ENCODE measurements at regions not wholly inside any gene's neighbourhood (a gene's known extent, or its start where the extent isn't known, plus 50 kb on each side); places are given as distances from the start of the nearest gene placed in this dataset.

DNA sequence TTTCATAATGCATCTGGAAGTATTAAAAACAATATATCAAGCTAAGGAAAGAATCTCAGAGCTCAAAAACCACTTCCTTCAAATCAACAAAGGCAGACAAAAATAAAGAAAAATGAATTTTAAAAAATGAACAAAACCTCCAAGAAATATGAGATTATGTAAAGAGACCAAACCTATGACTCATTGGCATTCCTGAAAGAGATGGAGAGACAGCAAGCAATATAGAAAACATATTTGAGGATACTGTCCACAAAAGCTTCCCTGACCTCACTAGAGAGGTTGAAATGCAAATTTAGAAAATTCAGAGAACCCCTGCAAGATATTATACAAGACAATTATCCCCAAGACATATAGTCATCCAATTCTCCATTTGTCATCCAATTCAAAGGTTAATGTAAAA lies 311.3 kb upstream of the SOX9 start:
- TF ChIP-seq POLR2AphosphoS5 (IDR thresholded peaks at IDR 0.05; ENCODE audit: borderline replicate concordance, low read depth, low read length) (no peak), EZH2 (IDR thresholded peaks at IDR 0.05) (no peak)
